Mesenchymal stem cell (in vitro differentiated cells and primary cell): ENCODE measurements at regions not wholly inside any gene's neighbourhood (a gene's known extent, or its start where the extent isn't known, plus 50 kb on each side); places are given as distances from the start of the nearest gene placed in this dataset.
A peak's percentile ranks its signal among the peaks of the same experiment; 100 is the strongest.

Experiments
- DNase-seq: peaks from one replicate; pipeline ENCODE4 v3.0.0-alpha.2; 2013
- H2AFZ ChIP-seq: one replicate; pipeline ENCODE4 v1.6.1; 2013; ENCODE audit warnings: low read depth, mild to moderate bottlenecking, control low read depth, inconsistent platforms, low read length, moderate library complexity
- H2AK5ac ChIP-seq: 2 replicates; pipeline ENCODE4 v1.6.1; 2013; ENCODE audit warnings: low read length, moderate library complexity, mild to moderate bottlenecking, inconsistent platforms; ENCODE audit not compliant: severe bottlenecking
- H2BK120ac ChIP-seq: one replicate; pipeline ENCODE4 v1.6.1; 2013; ENCODE audit warnings: low read depth, mild to moderate bottlenecking, inconsistent platforms, low read length, moderate library complexity
- H2BK12ac ChIP-seq, 2 experiments: one replicate each; pipeline ENCODE4 v1.6.1; 2013; ENCODE audit warnings: inconsistent platforms in 2 of 2, low read length in 2 of 2, mild to moderate bottlenecking in 2 of 2, moderate library complexity in 2 of 2, control low read depth in 1 of 2
- H2BK15ac ChIP-seq: one replicate; pipeline ENCODE4 v1.6.1; 2013; ENCODE audit warnings: mild to moderate bottlenecking, low read depth, inconsistent platforms; ENCODE audit not compliant: poor library complexity, severe bottlenecking
- H2BK5ac ChIP-seq: 2 replicates; pipeline ENCODE4 v1.6.1; 2013; ENCODE audit warnings: low read depth, mild to moderate bottlenecking, low read length, control low read depth, inconsistent platforms; ENCODE audit not compliant: poor library complexity, severe bottlenecking
- H3K14ac ChIP-seq, 2 experiments: one replicate each; pipeline ENCODE4 v1.6.1; 2013; ENCODE audit warnings: inconsistent platforms in 2 of 2, low read length in 2 of 2, control low read depth in 1 of 2, mild to moderate bottlenecking in 1 of 2, moderate library complexity in 1 of 2
- H3K18ac ChIP-seq, 2 experiments: one replicate each; pipeline ENCODE4 v1.6.1; 2013; ENCODE audit warnings: inconsistent platforms in 2 of 2, low read length in 2 of 2, control low read depth in 1 of 2, low read depth in 1 of 2, mild to moderate bottlenecking in 1 of 2
- H3K23ac ChIP-seq, 2 experiments: one replicate each; pipeline ENCODE4 v1.6.1; 2013; ENCODE audit warnings: inconsistent platforms in 2 of 2, low read length in 2 of 2, mild to moderate bottlenecking in 2 of 2, moderate library complexity in 2 of 2, control low read depth in 1 of 2
- H3K27ac ChIP-seq: 2 replicates; pipeline ENCODE4 v1.5.1; 2013; ENCODE audit warnings: mild to moderate bottlenecking, moderate library complexity, low read length, control low read depth, inconsistent platforms; ENCODE audit not compliant: poor library complexity, severe bottlenecking
- H3K27me3 ChIP-seq, 2 experiments: 2 replicates each; pipeline versions ENCODE4 v1.6.1 to v1.7.0; 2013; ENCODE audit warnings: low read length in 2 of 2, mild to moderate bottlenecking in 2 of 2, moderate library complexity in 2 of 2, control low read depth in 1 of 2, inconsistent platforms in 1 of 2; ENCODE audit not compliant: control insufficient read depth in 1 of 2, insufficient read depth in 1 of 2
- H3K36me3 ChIP-seq, 2 experiments: 2 replicates each; pipeline versions ENCODE4 v1.6.1 to v1.7.0; 2013; ENCODE audit warnings: low read length in 2 of 2, control low read depth in 1 of 2, inconsistent platforms in 1 of 2, low read depth in 1 of 2, mild to moderate bottlenecking in 1 of 2; ENCODE audit not compliant: insufficient read depth in 2 of 2, control insufficient read depth in 1 of 2
- H3K4ac ChIP-seq, 2 experiments: one replicate each; pipeline ENCODE4 v1.6.1; 2013; ENCODE audit warnings: inconsistent platforms in 2 of 2, low read length in 2 of 2, mild to moderate bottlenecking in 2 of 2, moderate library complexity in 2 of 2, control low read depth in 1 of 2, low read depth in 1 of 2
- H3K4me1 ChIP-seq: 2 replicates; pipeline ENCODE4 v1.6.1; 2013; ENCODE audit warnings: low read depth, low read length, control low read depth; ENCODE audit not compliant: control insufficient read depth, insufficient read depth
- H3K4me2 ChIP-seq: 2 replicates; pipeline ENCODE4 v1.6.1; 2013; ENCODE audit warnings: low read length, mild to moderate bottlenecking, inconsistent platforms; ENCODE audit not compliant: poor library complexity, severe bottlenecking
- H3K4me3 ChIP-seq, 2 experiments: 2 replicates each; pipeline versions ENCODE4 v1.5.1 to v1.7.0; 2013; ENCODE audit warnings: low read length in 2 of 2, mild to moderate bottlenecking in 2 of 2, control low read depth in 1 of 2, low read depth in 1 of 2; ENCODE audit not compliant: insufficient read depth in 1 of 2
- H3K79me1 ChIP-seq: replicated peaks from 2 replicates; pipeline ENCODE4 v1.6.1; 2013; ENCODE audit warnings: mild to moderate bottlenecking, control low read depth, low read length, inconsistent platforms; ENCODE audit not compliant: poor library complexity, severe bottlenecking
- H3K9ac ChIP-seq: 2 replicates; pipeline ENCODE4 v1.7.0; 2013; ENCODE audit warnings: mild to moderate bottlenecking, low read length, moderate library complexity
- H3K9me3 ChIP-seq: 2 replicates; pipeline ENCODE4 v1.7.0; 2013; ENCODE audit warnings: mild to moderate bottlenecking, low read length; ENCODE audit not compliant: control insufficient read depth
- H4K8ac ChIP-seq: one replicate; pipeline ENCODE4 v1.6.1; 2013; ENCODE audit warnings: inconsistent platforms, mild to moderate bottlenecking, low read length, moderate library complexity
- H4K91ac ChIP-seq: one replicate; pipeline ENCODE4 v1.6.1; 2013; ENCODE audit warnings: mild to moderate bottlenecking, low read length, inconsistent platforms
- WGBS: methylation state at CpG from one replicate; pipeline ENCODE4 v1.1.7; 2013; ENCODE audit warnings: mixed read lengths; 5-methylcytosine and 5-hydroxymethylcytosine counted together

DNA sequence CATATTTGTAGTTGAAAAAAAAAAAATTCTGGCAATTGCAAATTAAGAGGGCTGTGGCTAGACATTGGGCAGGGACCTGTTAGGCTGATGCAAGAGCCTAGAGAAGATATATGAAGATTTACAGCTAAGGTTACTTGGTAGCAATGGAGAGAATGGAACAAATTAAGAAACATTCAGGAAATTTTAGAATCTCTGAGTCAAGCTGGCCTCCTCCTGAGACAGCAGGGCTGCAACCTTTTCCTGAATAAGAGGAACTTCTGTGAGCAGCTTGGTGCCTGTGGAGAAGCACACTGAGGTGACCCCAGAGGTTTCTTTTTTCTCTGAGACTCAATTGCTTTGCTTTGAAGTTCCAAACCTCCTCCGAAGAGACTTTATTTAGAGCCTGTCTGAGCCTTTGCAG lies 118.6 kb upstream of the LRATD1 start:
- no peaks in the 10 kb centered on the region for H3K27me3 ChIP-seq
- H3K14ac ChIP-seq = no peak overlapping the region
- H4K8ac ChIP-seq = no peak overlapping the region
- no peak overlapping the region for H2BK12ac ChIP-seq
- no peaks in the 10 kb centered on the region for H3K4me1 ChIP-seq
- H4K91ac ChIP-seq = no peak overlapping the region
- no peak overlapping the region for H2AFZ ChIP-seq
- no peak overlapping the region for H3K9ac ChIP-seq
- DNase-seq = no peak
- H2BK120ac ChIP-seq = no peak overlapping the region
- no peaks in the 10 kb centered on the region for H3K36me3 ChIP-seq
- no peak overlapping the region for H3K4me3 ChIP-seq
- H2BK5ac ChIP-seq = no peak overlapping the region
- no peak overlapping the region for H3K18ac ChIP-seq
- no peak overlapping the region for H2AK5ac ChIP-seq
- H3K27ac ChIP-seq = no peak overlapping the region
- H3K4me2 ChIP-seq = no peak overlapping the region
- no peaks in the 10 kb centered on the region for H3K79me1 ChIP-seq
- H2BK15ac ChIP-seq = no peak overlapping the region
- 0% methylated on average over 1 of the region's 1 CpG for WGBS
- H3K9me3 ChIP-seq = no peaks in the 10 kb centered on the region
- H3K4ac ChIP-seq = no peak overlapping the region
- H3K23ac ChIP-seq = no peak overlapping the region

GRCh38 chr2:14516844-14517243 lies 115.7 kb upstream of the LRATD1 start:
- Histone ChIP-seq H2AFZ (no peak overlapping the region), H2BK15ac (no peak overlapping the region), H3K23ac (no peak overlapping the region), H2AK5ac (no peak overlapping the region), H3K4ac (no peak overlapping the region), H2BK12ac (no peak overlapping the region), H3K4me1 (no peaks in the 10 kb centered on the region), H2BK5ac (no peak overlapping the region), H3K9ac (no peak overlapping the region), H2BK120ac (no peak overlapping the region), H3K9me3 (no peaks in the 10 kb centered on the region), H3K27me3 (no peaks in the 10 kb centered on the region), H4K8ac (no peak overlapping the region), H3K79me1 (no peaks in the 10 kb centered on the region), H3K27ac (no peak overlapping the region), H3K18ac (no peak overlapping the region), H3K4me2 (no peak overlapping the region), H3K14ac (no peak overlapping the region), H4K91ac (no peak overlapping the region), H3K36me3 (no peaks in the 10 kb centered on the region), H3K4me3 (no peak overlapping the region)
- DNase-seq = peak; percentile 42
- WGBS = 43% methylated on average over 1 of the region's 1 CpG

DNA sequence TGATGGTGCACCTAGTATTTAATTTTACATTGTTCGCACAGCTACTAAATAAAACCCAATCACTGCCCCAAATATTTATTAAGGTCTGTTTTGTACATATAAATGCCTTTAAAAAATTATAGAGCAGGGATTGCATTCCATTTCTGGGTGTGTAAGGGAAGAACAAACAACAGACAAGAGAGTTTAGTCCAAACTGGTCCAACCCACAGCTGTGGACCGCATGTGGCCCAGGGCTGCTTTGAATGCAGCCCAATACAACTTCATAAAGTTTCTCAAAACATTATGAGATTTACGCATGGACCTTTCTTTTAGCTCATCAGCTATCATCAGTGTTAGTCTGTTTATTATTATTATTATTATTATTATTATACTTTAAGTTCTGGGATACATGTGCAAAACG lies 114.8 kb upstream of the LRATD1 start:
- Histone ChIP-seq H3K4ac (no peak overlapping the region), H3K14ac (no peak overlapping the region), H3K27ac (no peak overlapping the region), H3K4me2 (no peak overlapping the region), H3K27me3 (no peaks in the 10 kb centered on the region), H3K18ac (no peak overlapping the region), H3K9ac (no peak overlapping the region), H2BK5ac (no peak overlapping the region), H4K8ac (no peak overlapping the region), H2AK5ac (no peak overlapping the region), H2BK120ac (no peak overlapping the region), H3K36me3 (no peaks in the 10 kb centered on the region), H3K4me1 (no peaks in the 10 kb centered on the region), H4K91ac (no peak overlapping the region), H2BK12ac (no peak overlapping the region), H3K4me3 (no peak overlapping the region), H2AFZ (no peak overlapping the region), H3K9me3 (no peaks in the 10 kb centered on the region), H3K23ac (no peak overlapping the region), H3K79me1 (no peaks in the 10 kb centered on the region), H2BK15ac (no peak overlapping the region)
- 100% methylated on average over 2 of the region's 4 CpGs for WGBS
- DNase-seq = no peak

- Histone ChIP-seq H2BK5ac (no peak overlapping the region), H3K4me3 (no peak overlapping the region), H3K36me3 (no peaks in the 10 kb centered on the region), H3K27me3 (no peaks in the 10 kb centered on the region), H3K23ac (no peak overlapping the region), H4K8ac (no peak overlapping the region), H3K4me2 (no peak overlapping the region), H2AK5ac (no peak overlapping the region), H3K9ac (no peak overlapping the region), H3K4me1 (no peaks in the 10 kb centered on the region), H3K27ac (no peak overlapping the region), H3K14ac (no peak overlapping the region), H2BK120ac (no peak overlapping the region), H2BK12ac (no peak overlapping the region), H3K79me1 (no peaks in the 10 kb centered on the region), H2BK15ac (no peak overlapping the region), H3K4ac (no peak overlapping the region), H3K9me3 (no peaks in the 10 kb centered on the region), H4K91ac (no peak overlapping the region), H2AFZ (no peak overlapping the region), H3K18ac (no peak overlapping the region)
- DNase-seq = no peak
- WGBS = 89% methylated on average over 8 of the region's 10 CpGs
These were observed 112.1 kb upstream of the LRATD1 start for GRCh38 chr2:14520385-14520945.
